KMS-11 (cell line): ENCODE measurements at regions not wholly inside any gene's neighbourhood (a gene's known extent, or its start where the extent isn't known, plus 50 kb on each side); places are given as distances from the start of the nearest gene placed in this dataset.
"Not testable (repeated sequence)": the region's sequence is repeated elsewhere in the genome, so short reads cannot be mapped to it uniquely, and the experiment has no call there.

Experiments used
- H2AFZ ChIP-seq: fragments of 200-600 bp; sonication (generic); 2 replicates; pipeline ENCODE4 v1.6.1; 2016; ENCODE audit warnings: antibody characterized with exemption, mixed run types, low read depth
- H3K27ac ChIP-seq: fragments of 200-600 bp; sonication (generic); 2 replicates; pipeline ENCODE4 v1.6.1; 2016; ENCODE audit warnings: mild to moderate bottlenecking, mixed run types
- H3K27me3 ChIP-seq: fragments of 200-600 bp; sonication (generic); 2 replicates; pipeline ENCODE4 v1.6.1; 2017; ENCODE audit warnings: mild to moderate bottlenecking, low read depth, mixed run types, moderate library complexity; ENCODE audit not compliant: insufficient read depth
- H3K36me3 ChIP-seq: fragments of 200-600 bp; sonication (generic); 2 replicates; pipeline ENCODE4 v1.6.1; 2017; ENCODE audit warnings: mild to moderate bottlenecking, mixed run types; ENCODE audit not compliant: insufficient read depth
- H3K4me1 ChIP-seq: fragments of 200-600 bp; sonication (generic); 2 replicates; pipeline ENCODE4 v1.6.1; 2016; ENCODE audit warnings: mild to moderate bottlenecking, low read depth, mixed run types; ENCODE audit not compliant: poor library complexity, severe bottlenecking
- H3K4me2 ChIP-seq: fragments of 200-600 bp; sonication (generic); 2 replicates; pipeline ENCODE4 v1.7.0; 2016; ENCODE audit warnings: mild to moderate bottlenecking, mixed run types
- H3K4me3 ChIP-seq: fragments of 200-600 bp; sonication (generic); IDR thresholded peaks from 2 replicates; pipeline ENCODE4 v1.6.1; 2017; ENCODE audit warnings: low read depth, low read length, mixed read lengths; ENCODE audit not compliant: insufficient read depth
- H3K79me2 ChIP-seq: fragments of 200-600 bp; sonication (generic); 2 replicates; pipeline ENCODE4 v1.6.1; 2016; ENCODE audit warnings: low read depth, mixed run types; ENCODE audit not compliant: insufficient read depth
- H3K9ac ChIP-seq: fragments of 200-600 bp; sonication (generic); 2 replicates; pipeline ENCODE4 v1.6.1; 2016; ENCODE audit warnings: mild to moderate bottlenecking, mixed run types
- H4K20me1 ChIP-seq: fragments of 200-600 bp; sonication (generic); 2 replicates; pipeline ENCODE4 v1.6.1; 2016; ENCODE audit warnings: mild to moderate bottlenecking, mixed run types; ENCODE audit not compliant: insufficient read depth
- TF ChIP-seq, protein P1 (sequence below): fragments of 200-600 bp; sonication (generic); conservative IDR thresholded peaks from 2 replicates; pipeline ENCODE4 v1.6.1; 2017; ENCODE audit warnings: low read depth, mild to moderate bottlenecking, antibody characterized with exemption, low read length, moderate library complexity, mixed read lengths

DNA sequence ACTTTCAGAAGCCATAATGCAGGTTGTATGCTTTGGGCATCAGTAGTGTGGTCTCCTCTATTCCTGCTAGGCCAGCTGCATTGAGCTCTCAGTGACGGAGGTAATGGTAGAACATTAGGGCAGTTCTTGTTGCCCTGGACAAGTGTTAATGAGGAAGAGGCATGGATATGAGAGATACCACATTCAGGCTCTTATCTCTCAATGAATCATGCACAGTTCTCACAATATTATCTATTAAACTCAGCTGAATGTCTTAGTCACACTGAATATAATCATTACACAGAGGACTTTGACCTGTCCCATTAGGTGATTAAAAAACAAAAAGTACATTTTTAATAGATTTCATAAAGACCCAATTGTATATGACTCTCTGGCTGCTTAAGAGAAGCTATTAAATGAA lies 76.6 kb upstream of the SSBP2 start:
- H2AFZ ChIP-seq = no peak overlapping the region
- TF ChIP-seq, protein P1, sequence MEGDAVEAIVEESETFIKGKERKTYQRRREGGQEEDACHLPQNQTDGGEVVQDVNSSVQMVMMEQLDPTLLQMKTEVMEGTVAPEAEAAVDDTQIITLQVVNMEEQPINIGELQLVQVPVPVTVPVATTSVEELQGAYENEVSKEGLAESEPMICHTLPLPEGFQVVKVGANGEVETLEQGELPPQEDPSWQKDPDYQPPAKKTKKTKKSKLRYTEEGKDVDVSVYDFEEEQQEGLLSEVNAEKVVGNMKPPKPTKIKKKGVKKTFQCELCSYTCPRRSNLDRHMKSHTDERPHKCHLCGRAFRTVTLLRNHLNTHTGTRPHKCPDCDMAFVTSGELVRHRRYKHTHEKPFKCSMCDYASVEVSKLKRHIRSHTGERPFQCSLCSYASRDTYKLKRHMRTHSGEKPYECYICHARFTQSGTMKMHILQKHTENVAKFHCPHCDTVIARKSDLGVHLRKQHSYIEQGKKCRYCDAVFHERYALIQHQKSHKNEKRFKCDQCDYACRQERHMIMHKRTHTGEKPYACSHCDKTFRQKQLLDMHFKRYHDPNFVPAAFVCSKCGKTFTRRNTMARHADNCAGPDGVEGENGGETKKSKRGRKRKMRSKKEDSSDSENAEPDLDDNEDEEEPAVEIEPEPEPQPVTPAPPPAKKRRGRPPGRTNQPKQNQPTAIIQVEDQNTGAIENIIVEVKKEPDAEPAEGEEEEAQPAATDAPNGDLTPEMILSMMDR = no peak
- no peak overlapping the region for H3K9ac ChIP-seq
- no peaks in the 10 kb centered on the region for H4K20me1 ChIP-seq
- no peak overlapping the region for H3K27ac ChIP-seq
- no peaks in the 10 kb centered on the region for H3K27me3 ChIP-seq
- H3K79me2 ChIP-seq = no peaks in the 10 kb centered on the region
- no peak overlapping the region for H3K4me2 ChIP-seq
- no peaks in the 10 kb centered on the region for H3K4me1 ChIP-seq
- no peaks in the 10 kb centered on the region for H3K36me3 ChIP-seq
- no peak overlapping the region for H3K4me3 ChIP-seq

DNA sequence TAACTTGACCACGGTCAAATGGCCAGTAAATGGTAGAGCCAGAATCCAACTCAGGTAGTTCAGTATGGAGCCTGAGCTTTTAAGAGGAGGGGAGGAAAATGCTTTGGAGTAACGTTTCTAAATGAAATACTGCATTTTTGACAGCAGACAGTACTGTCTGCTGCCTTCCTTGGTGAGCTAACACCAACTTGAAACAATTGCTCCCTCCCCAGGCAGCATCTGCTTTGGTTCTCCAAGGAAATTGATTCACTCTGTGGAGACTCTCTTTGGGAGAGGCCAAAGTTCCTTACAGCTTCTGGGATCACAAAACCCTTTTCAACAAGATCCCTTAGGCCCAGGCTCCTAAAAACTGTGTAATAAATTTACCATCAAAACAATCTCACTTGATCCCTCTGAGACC lies 75.2 kb upstream of the SSBP2 start:
- no peaks in the 10 kb centered on the region for H3K36me3 ChIP-seq

DNA sequence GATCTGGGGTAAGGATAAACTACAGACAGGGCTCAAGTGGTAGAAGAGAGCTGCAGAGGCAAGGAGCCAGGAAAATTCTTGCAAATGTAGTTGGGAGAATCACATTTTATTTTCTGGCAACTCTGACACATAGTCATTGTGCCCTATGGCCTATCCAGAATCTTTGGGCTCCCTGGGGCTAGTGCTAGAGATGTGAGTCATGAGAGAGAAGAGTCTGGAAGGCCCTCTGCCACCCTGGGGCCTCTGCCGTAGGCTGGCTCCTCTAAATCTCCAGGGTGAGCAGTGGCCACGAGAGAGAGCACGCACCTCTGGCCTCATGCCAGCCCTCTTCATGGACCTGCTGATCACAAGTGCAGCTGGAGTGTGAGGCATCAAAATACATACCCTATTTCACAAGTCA lies 74.3 kb upstream of the SSBP2 start:
- Histone ChIP-seq H3K36me3 (no peaks in the 10 kb centered on the region), H3K79me2 (no peaks in the 10 kb centered on the region), H2AFZ (no peak overlapping the region), H4K20me1 (no peaks in the 10 kb centered on the region), H3K4me3 (no peak overlapping the region), H3K27me3 (no peaks in the 10 kb centered on the region), H3K9ac (no peak overlapping the region), H3K4me2 (no peak overlapping the region), H3K4me1 (peaks cover 13% of the 10 kb centered on the region), H3K27ac (no peak overlapping the region)
- TF ChIP-seq, protein P1 = no peak

More for the DNA sequence above, 75.2 kb upstream of the SSBP2 start:
- no peaks in the 10 kb centered on the region for H3K79me2 ChIP-seq
- no peak overlapping the region for H3K4me3 ChIP-seq
- H3K27ac ChIP-seq = no peak overlapping the region
- peaks cover 4% of the 10 kb centered on the region for H3K4me1 ChIP-seq
- no peak overlapping the region for H2AFZ ChIP-seq
- TF ChIP-seq, protein P1 = no peak
- H3K27me3 ChIP-seq = no peaks in the 10 kb centered on the region
- H4K20me1 ChIP-seq = no peaks in the 10 kb centered on the region
- H3K4me2 ChIP-seq = no peak overlapping the region
- no peak overlapping the region for H3K9ac ChIP-seq

DNA sequence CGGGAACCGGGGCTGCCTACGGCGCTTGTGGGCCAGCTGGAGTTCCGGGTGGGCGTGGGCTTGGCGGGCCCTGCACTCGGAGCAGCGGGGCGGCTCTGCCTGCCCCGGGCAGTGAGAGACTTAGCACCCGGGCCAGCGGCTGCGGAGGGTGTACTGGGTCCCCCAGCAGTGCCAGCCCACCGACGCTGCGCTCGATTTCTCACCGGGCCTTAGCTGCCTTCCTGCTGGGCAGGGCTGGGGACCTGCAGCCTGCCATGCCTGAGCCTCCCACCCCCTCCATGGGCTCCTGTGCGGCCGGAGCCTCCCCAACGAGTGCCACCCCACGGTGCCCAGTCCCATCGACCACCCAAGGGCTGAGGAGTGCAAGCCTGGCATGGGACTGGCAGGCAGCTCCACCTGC lies 72.8 kb upstream of the SSBP2 start:
- not testable (repeated sequence) for H3K4me3 ChIP-seq, H4K20me1 ChIP-seq, H2AFZ ChIP-seq, H3K9ac ChIP-seq, H3K4me2 ChIP-seq, H3K36me3 ChIP-seq, H3K27ac ChIP-seq, H3K27me3 ChIP-seq, H3K79me2 ChIP-seq
- peaks cover 20% of the 10 kb centered on the region for H3K4me1 ChIP-seq

DNA sequence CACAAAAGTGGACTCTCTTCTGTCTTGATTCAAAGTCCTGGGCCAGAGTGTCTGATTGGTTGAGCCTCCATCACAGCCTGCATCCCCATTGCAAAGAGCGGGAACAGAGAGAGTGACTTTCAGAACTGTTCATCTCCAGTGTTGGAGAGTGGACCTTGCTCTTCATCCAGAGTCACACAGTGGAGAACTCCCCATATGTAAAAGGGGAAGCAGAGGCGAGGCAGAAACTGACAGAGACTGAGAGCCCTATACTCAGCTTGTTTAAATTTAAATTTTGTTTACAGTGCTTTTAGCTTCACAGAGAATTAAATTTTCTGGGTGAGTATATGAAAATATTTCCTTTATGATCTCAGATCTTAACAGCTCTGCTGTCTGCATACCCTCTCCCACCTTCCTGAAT lies 70.0 kb upstream of the SSBP2 start:
- H3K36me3 ChIP-seq = no peaks in the 10 kb centered on the region
- H4K20me1 ChIP-seq = no peaks in the 10 kb centered on the region
- H3K4me3 ChIP-seq = no peak overlapping the region
- H3K27me3 ChIP-seq = no peaks in the 10 kb centered on the region
- H3K4me2 ChIP-seq = no peak overlapping the region; the same call in 1 of the 2 replicates
- TF ChIP-seq, protein P1 = no peak
- H2AFZ ChIP-seq = no peak overlapping the region
- no peak overlapping the region for H3K27ac ChIP-seq
- no peaks in the 10 kb centered on the region for H3K79me2 ChIP-seq
- no peak overlapping the region for H3K9ac ChIP-seq
- peaks cover 20% of the 10 kb centered on the region for H3K4me1 ChIP-seq
